ENCODE measurements at regions not wholly inside any gene's neighbourhood (a gene's known extent, or its start where the extent isn't known, plus 50 kb on each side); places are given as distances from the start of the nearest gene placed in this dataset.
A peak's percentile ranks its signal among the peaks of the same experiment; 100 is the strongest.
"Not testable (repeated sequence)": the region's sequence is repeated elsewhere in the genome, so short reads cannot be mapped to it uniquely, and the experiment has no call there.

DNA sequence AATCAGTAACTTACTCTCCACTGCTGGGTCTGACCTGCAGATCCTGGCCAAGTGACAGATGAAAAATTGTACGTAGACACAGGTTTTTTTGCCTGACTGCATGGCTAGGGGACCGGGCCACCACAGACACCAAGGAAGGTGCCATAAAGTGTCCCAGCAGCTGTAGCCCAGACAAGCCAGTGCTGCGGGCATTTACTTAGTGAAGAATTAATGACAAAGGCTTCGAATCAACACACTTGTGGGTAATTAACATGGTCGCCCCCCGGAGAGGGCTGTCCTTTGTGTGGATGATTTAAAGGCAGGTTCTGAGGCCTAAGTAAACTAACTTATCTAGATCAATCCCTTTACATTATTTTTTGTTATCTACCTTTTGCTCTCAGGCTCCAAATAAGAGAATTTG is 1709.1 kb upstream of the LRRTM1 start:
- Histone ChIP-seq H3K4me1 (ENCODE audit: insufficient read depth, poor library complexity, severe bottlenecking) (no peaks in the 10 kb centered on the region), H3K27ac (ENCODE audit: poor library complexity, severe bottlenecking) (no peak overlapping the region), H3K9me3 (ENCODE audit: severe bottlenecking) (no peaks in the 10 kb centered on the region), H3K36me3 (ENCODE audit: low read depth) (no peaks in the 10 kb centered on the region), H3K4me3 (ENCODE audit: severe bottlenecking) (no peak overlapping the region), H3K27me3 (ENCODE audit: insufficient read depth, poor library complexity, severe bottlenecking) (no peaks in the 10 kb centered on the region)
- ATAC-seq (ENCODE audit: low read depth) = no peak
- no peak for DNase-seq (ENCODE audit: low spot score)
- TF ChIP-seq, protein P1, sequence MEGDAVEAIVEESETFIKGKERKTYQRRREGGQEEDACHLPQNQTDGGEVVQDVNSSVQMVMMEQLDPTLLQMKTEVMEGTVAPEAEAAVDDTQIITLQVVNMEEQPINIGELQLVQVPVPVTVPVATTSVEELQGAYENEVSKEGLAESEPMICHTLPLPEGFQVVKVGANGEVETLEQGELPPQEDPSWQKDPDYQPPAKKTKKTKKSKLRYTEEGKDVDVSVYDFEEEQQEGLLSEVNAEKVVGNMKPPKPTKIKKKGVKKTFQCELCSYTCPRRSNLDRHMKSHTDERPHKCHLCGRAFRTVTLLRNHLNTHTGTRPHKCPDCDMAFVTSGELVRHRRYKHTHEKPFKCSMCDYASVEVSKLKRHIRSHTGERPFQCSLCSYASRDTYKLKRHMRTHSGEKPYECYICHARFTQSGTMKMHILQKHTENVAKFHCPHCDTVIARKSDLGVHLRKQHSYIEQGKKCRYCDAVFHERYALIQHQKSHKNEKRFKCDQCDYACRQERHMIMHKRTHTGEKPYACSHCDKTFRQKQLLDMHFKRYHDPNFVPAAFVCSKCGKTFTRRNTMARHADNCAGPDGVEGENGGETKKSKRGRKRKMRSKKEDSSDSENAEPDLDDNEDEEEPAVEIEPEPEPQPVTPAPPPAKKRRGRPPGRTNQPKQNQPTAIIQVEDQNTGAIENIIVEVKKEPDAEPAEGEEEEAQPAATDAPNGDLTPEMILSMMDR (IDR thresholded peaks at IDR 0.05; ENCODE audit: poor library complexity, severe bottlenecking) = no peak

DNA sequence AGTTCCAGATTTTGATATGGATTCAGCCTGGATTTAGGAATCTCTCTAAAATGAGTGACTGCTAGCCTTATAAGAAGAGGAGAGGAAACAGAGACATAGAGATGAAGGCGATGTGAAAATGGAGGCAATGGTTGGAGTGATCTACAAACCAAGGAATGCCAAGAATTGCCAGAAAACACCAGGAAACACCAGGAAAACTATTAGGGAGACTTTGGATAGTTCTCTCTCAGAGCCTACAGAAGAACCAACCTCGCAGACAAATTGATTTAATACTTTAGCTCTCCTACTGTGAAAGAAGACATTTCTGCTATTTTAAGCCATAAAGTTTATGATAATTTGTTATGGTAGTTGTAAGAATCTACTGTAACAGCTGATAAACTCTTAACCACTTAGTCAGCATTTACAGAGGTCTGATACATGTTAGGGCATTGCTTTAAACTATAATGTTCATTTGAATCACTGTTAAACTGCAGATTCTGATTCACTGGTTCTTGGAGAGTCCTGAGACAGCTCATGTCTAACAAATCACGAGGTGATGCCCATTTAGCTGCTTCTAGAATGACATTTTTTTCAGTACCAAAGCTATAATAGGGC is 1702.6 kb upstream of the LRRTM1 start:
- Histone ChIP-seq H3K4me3 (ENCODE audit: severe bottlenecking) (no peak overlapping the region), H3K27ac (ENCODE audit: poor library complexity, severe bottlenecking) (no peak overlapping the region), H3K9me3 (ENCODE audit: severe bottlenecking) (no peaks in the 10 kb centered on the region), H3K4me1 (ENCODE audit: insufficient read depth, poor library complexity, severe bottlenecking) (no peaks in the 10 kb centered on the region), H3K36me3 (ENCODE audit: low read depth) (no peaks in the 10 kb centered on the region), H3K27me3 (ENCODE audit: insufficient read depth, poor library complexity, severe bottlenecking) (no peaks in the 10 kb centered on the region)
- no peak for DNase-seq (ENCODE audit: low spot score)
- TF ChIP-seq, protein P1 (IDR thresholded peaks at IDR 0.05; ENCODE audit: poor library complexity, severe bottlenecking) = no peak
- peak; percentile 36; the same call in 1 of the 3 replicates for ATAC-seq (ENCODE audit: low read depth)

DNA sequence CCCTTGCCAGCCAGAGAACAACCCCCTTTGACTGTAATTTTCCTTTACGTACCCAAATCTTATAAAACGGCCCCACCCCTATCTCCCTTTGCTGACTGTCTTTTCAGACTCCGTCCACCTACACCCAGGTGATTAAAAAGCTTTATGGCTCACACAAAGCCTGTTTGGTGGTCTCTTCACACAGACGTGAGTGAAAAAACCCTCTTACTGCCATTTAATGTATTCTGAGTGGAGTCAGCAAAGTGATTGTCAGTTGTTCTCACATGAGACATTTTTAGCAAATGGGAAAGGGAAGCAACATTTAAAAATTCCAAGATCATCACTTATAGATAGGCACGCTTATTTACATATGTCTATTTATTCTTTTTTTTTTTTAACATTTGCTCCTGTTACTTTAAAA is 1701.3 kb upstream of the LRRTM1 start:
- not testable (repeated sequence) for H3K9me3 ChIP-seq (ENCODE audit: severe bottlenecking); H3K4me3 ChIP-seq (ENCODE audit: severe bottlenecking); H3K4me1 ChIP-seq (ENCODE audit: insufficient read depth, poor library complexity, severe bottlenecking); H3K36me3 ChIP-seq (ENCODE audit: low read depth); H3K27me3 ChIP-seq (ENCODE audit: insufficient read depth, poor library complexity, severe bottlenecking); DNase-seq (ENCODE audit: low spot score); ATAC-seq (ENCODE audit: low read depth); H3K27ac ChIP-seq (ENCODE audit: poor library complexity, severe bottlenecking)

DNA sequence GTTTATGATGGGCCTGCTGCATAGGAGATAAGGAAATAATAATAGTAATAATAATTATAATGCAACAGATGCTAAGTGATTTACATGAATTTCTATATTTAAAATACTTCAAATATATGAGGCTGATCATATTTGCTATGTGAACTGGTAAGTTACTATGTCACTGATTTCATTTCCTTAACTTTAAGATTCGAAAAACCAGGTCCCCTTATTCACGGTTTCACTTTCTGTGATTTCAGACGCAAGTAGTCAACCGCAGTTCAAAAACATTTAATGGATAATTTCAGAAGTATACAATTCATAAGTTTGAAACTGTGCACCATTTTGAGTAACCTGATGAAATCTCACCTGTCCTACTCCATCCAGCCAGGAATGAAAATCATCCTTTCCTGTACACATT is 1697.1 kb upstream of the LRRTM1 start:
- Histone ChIP-seq H3K27me3 (ENCODE audit: insufficient read depth, poor library complexity, severe bottlenecking) (no peaks in the 10 kb centered on the region), H3K4me3 (ENCODE audit: severe bottlenecking) (no peak overlapping the region), H3K27ac (ENCODE audit: poor library complexity, severe bottlenecking) (no peak overlapping the region), H3K36me3 (ENCODE audit: low read depth) (no peaks in the 10 kb centered on the region), H3K4me1 (ENCODE audit: insufficient read depth, poor library complexity, severe bottlenecking) (no peaks in the 10 kb centered on the region), H3K9me3 (ENCODE audit: severe bottlenecking) (no peaks in the 10 kb centered on the region)
- DNase-seq (ENCODE audit: low spot score) = no peak
- ATAC-seq (ENCODE audit: low read depth) = no peak
- TF ChIP-seq, protein P1 (IDR thresholded peaks at IDR 0.05; ENCODE audit: poor library complexity, severe bottlenecking) = no peak

DNA sequence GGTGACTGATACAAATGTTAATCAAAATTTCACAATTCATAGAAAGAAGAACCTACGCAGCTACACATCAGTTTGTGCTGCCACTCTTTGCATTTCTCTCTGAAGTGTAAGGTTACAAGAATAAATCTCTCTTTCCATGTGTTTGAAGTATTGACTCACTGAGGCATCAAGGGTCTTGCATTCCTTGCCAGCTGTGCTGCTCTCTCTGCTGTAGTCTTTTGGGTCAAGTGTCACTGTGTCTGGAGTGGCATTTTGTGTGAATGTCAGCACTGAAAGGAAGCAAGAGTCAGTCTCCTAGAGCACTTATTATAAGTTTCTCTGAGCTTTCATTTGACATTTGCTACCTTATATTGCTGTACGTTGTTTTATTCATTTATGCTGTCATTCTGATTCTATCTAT is 1696.1 kb upstream of the LRRTM1 start:
- ATAC-seq (ENCODE audit: low read depth) = no peak
- Histone ChIP-seq H3K4me1 (ENCODE audit: insufficient read depth, poor library complexity, severe bottlenecking) (no peaks in the 10 kb centered on the region), H3K9me3 (ENCODE audit: severe bottlenecking) (no peaks in the 10 kb centered on the region), H3K4me3 (ENCODE audit: severe bottlenecking) (no peak overlapping the region), H3K36me3 (ENCODE audit: low read depth) (no peaks in the 10 kb centered on the region), H3K27ac (ENCODE audit: poor library complexity, severe bottlenecking) (no peak overlapping the region), H3K27me3 (ENCODE audit: insufficient read depth, poor library complexity, severe bottlenecking) (no peaks in the 10 kb centered on the region)
- TF ChIP-seq, protein P1 (IDR thresholded peaks at IDR 0.05; ENCODE audit: poor library complexity, severe bottlenecking) = no peak
- no peak for DNase-seq (ENCODE audit: low spot score)

Data from RWPE2 (cell line).